Common myeloid progenitor, CD34-positive (primary cell): ENCODE measurements at regions not wholly inside any gene's neighbourhood (a gene's known extent, or its start where the extent isn't known, plus 50 kb on each side); places are given as distances from the start of the nearest gene placed in this dataset.

Source experiments
- CTCF ChIA-PET: fragments of 350-600 bp; sonication (Branson Sonifier 250); formaldehyde crosslinking; loops from one replicate; lab custom pipeline; 2021; ENCODE audit warnings: antibody characterized with exemption; lab: Charles Lee
- POLR2A ChIA-PET: fragments of 350-600 bp; sonication (Branson Sonifier 250); formaldehyde crosslinking; loops from one replicate; lab custom pipeline; 2021; ENCODE audit warnings: antibody characterized with exemption; lab: Charles Lee
- DNase-seq, 3 donors: peaks; one replicate each; pipeline versions ENCODE4 v3.0.0 to v3.0.0-alpha.2; 2013
- H3K27ac ChIP-seq, 2 experiments: 1 replicate in 1 of 2; 2 replicates in 1 of 2; pipeline ENCODE4 v1.7.0; 2013; ENCODE audit warnings: inconsistent platforms in 2 of 2, low read length in 2 of 2, mild to moderate bottlenecking in 2 of 2, low read depth in 1 of 2, moderate library complexity in 1 of 2; ENCODE audit not compliant: severe bottlenecking in 2 of 2, insufficient read depth in 1 of 2, poor library complexity in 1 of 2
- H3K27me3 ChIP-seq, 5 experiments: replicated peaks in 2 of 5; 1 replicate in 3 of 5; 2 replicates in 2 of 5; pipeline versions ENCODE4 v1.6.1 to v1.7.0; 2013; ENCODE audit warnings: low read length in 4 of 5, mild to moderate bottlenecking in 2 of 5, moderate library complexity in 2 of 5, inconsistent platforms in 1 of 5; ENCODE audit not compliant: insufficient read depth in 5 of 5, control insufficient read depth in 4 of 5
- H3K36me3 ChIP-seq, 4 experiments: 1 replicate in 2 of 4; 2 replicates in 2 of 4; pipeline versions ENCODE4 v1.6.1 to v1.7.0; 2013; ENCODE audit warnings: low read length in 3 of 4, control low read depth in 1 of 4, mild to moderate bottlenecking in 1 of 4; ENCODE audit not compliant: control insufficient read depth in 4 of 4, insufficient read depth in 4 of 4
- H3K4me1 ChIP-seq, 4 experiments: 1 replicate in 3 of 4; 2 replicates in 1 of 4; pipeline versions ENCODE4 v1.6.1 to v1.7.1; 2013; ENCODE audit warnings: low read length in 3 of 4, mild to moderate bottlenecking in 3 of 4, control low read depth in 1 of 4, inconsistent platforms in 1 of 4, moderate library complexity in 1 of 4; ENCODE audit not compliant: control insufficient read depth in 4 of 4, insufficient read depth in 4 of 4; ENCODE audit errors: control extremely low read depth in 1 of 4
- H3K4me3 ChIP-seq, 7 experiments: 1 replicate in 4 of 7; 2 replicates in 3 of 7; pipeline versions ENCODE4 v1.5.1 to v1.7.0; 2013; ENCODE audit warnings: mild to moderate bottlenecking in 7 of 7, low read length in 6 of 7, moderate library complexity in 6 of 7, inconsistent platforms in 2 of 7, low read depth in 2 of 7, control low read depth in 1 of 7; ENCODE audit not compliant: insufficient read depth in 4 of 7, control insufficient read depth in 1 of 7; ENCODE audit errors: extremely low read depth in 1 of 7
- H3K9me3 ChIP-seq, 5 experiments: 1 replicate in 4 of 5; 2 replicates in 1 of 5; pipeline versions ENCODE4 v1.6.1 to v1.7.1; 2013; ENCODE audit warnings: low read length in 4 of 5, mild to moderate bottlenecking in 2 of 5, inconsistent platforms in 1 of 5, low read depth in 1 of 5, moderate library complexity in 1 of 5; ENCODE audit not compliant: control insufficient read depth in 4 of 5, insufficient read depth in 2 of 5; ENCODE audit errors: control extremely low read depth in 1 of 5
- WGBS: methylation state at CpG from one replicate; pipeline ENCODE4 v1.1.5; 2013; ENCODE audit not compliant: insufficient coverage; 5-methylcytosine and 5-hydroxymethylcytosine counted together

DNA sequence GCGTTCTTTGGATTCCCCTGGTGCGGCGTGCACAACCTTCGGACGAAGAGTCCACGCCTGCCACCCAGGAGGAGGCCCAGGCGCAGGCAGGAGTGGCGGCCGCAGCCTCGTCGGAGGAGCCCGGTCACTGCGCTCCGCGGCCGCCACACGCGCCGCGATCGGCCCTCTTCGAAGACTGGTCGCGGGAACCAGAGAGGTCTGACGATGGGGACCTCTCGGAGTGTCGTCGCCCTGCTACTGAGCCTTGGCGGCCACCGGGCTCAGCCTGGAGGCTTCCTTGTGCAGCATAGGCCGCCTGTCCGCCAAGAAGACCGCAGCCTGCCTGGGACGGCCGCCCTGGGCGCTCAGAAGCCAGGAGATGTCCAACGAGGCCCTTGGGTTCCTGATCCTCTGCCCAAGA, 112.5 kb upstream of the SELENOP start:
- ChIA-PET CTCF (interaction anchor here (0.9 to 1.0 kb wide), 3 partner anchors 12 to 26 kb away, joined by 3 read pairs; no protein-coding TSS in a partner anchor), POLR2A (no interaction called here)
- no peak for DNase-seq
- Histone ChIP-seq H3K36me3 (no peaks in the 10 kb centered on the region), H3K4me1 (no peaks in the 10 kb centered on the region), H3K9me3 (peaks cover 0 to 5% (median 2%) of the 10 kb centered on the region in 5 experiments), H3K27ac (no peak overlapping the region), H3K27me3 (peaks cover 0 to 4% (median 0%) of the 10 kb centered on the region in 5 experiments), H3K4me3 (peak overlapping the region in 1 of 7 experiments; percentile 14)
- WGBS = 93% methylated on average over 21 of the region's 37 CpGs

DNA sequence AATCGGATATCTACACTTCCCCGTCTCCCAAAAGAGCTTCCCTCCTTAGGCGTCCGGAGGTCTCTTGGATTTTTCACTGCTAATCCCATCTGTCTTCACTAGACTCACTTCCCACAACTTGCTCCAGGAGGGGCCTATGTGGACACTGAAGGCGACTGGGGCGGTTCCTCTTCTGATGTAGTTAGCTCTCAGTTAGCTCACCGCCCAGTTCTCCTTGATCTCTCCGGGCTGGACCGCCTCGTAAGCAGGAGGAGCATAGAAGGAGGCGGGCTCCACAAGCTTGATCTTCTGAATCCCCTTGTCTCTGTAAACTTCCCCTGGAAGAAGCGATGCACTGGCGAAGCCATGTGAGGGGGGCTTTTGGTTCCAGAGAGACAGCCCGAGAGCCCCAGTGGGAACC, 112.0 kb upstream of the SELENOP start:
- Histone ChIP-seq H3K4me1 (no peaks in the 10 kb centered on the region), H3K36me3 (no peaks in the 10 kb centered on the region), H3K9me3 (peaks cover 0 to 5% (median 2%) of the 10 kb centered on the region in 5 experiments), H3K4me3 (peak overlapping the region in 1 of 7 experiments; percentile 14), H3K27ac (no peak overlapping the region), H3K27me3 (peaks cover 0 to 4% (median 0%) of the 10 kb centered on the region in 5 experiments)
- DNase-seq = no peak
- 87% methylated on average over 14 of the region's 14 CpGs for WGBS
- POLR2A ChIA-PET = no interaction called here
- CTCF ChIA-PET = interaction anchor here (0.9 to 1.4 kb wide), 5 partner anchors 12 to 26 kb away, joined by 3 to 5 read pairs (median 3); no protein-coding TSS in a partner anchor

DNA sequence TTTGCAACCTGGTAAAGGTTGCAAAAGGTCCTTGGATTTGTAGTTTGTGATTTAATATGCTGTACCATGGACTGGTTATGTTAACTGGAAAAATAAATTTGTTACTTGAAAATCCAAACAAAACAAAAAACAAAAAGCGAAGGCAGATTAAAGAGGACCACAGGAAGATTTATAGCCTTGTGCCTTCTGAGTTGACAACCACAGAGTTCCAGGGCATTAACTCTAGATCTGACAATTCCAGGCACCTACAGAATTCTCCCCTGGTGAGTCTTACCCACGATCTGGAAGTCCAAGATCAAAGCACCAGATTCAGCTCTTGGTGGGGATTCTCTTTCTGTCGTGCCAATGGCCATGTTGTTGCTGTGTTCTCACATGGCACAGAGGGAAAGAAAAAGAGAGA, 107.9 kb upstream of the SELENOP start:
- CTCF ChIA-PET = interaction anchor here (1.8 kb wide), 1 partner anchor 31 kb away, joined by 5 read pairs; no protein-coding TSS in a partner anchor
- no peaks in the 10 kb centered on the region for H3K4me1 ChIP-seq
- no peak overlapping the region for H3K27ac ChIP-seq
- H3K4me3 ChIP-seq = no peak overlapping the region
- POLR2A ChIA-PET = no interaction called here
- no peaks in the 10 kb centered on the region for H3K36me3 ChIP-seq
- 90% methylated on average over 1 of the region's 3 CpGs for WGBS
- peaks cover 0 to 5% (median 2%) of the 10 kb centered on the region in 5 experiments for H3K9me3 ChIP-seq
- no peak for DNase-seq
- peaks cover 0 to 2% (median 0%) of the 10 kb centered on the region in 5 experiments for H3K27me3 ChIP-seq

GRCh38 chr5:42915306-42915866, 103.7 kb upstream of the SELENOP start:
- no peaks in the 10 kb centered on the region for H3K9me3 ChIP-seq
- no peaks in the 10 kb centered on the region for H3K27me3 ChIP-seq
- H3K27ac ChIP-seq = no peak overlapping the region
- ChIA-PET POLR2A (no interaction called here), CTCF (interaction anchor here (1.2 to 2.9 kb wide), 2 partner anchors 12 to 27 kb away, joined by 3 to 10 read pairs; no protein-coding TSS in a partner anchor)
- no peaks in the 10 kb centered on the region for H3K36me3 ChIP-seq
- no peaks in the 10 kb centered on the region for H3K4me1 ChIP-seq
- 96% methylated on average over 23 of the region's 23 CpGs for WGBS
- no peak for DNase-seq
- no peak overlapping the region for H3K4me3 ChIP-seq

DNA sequence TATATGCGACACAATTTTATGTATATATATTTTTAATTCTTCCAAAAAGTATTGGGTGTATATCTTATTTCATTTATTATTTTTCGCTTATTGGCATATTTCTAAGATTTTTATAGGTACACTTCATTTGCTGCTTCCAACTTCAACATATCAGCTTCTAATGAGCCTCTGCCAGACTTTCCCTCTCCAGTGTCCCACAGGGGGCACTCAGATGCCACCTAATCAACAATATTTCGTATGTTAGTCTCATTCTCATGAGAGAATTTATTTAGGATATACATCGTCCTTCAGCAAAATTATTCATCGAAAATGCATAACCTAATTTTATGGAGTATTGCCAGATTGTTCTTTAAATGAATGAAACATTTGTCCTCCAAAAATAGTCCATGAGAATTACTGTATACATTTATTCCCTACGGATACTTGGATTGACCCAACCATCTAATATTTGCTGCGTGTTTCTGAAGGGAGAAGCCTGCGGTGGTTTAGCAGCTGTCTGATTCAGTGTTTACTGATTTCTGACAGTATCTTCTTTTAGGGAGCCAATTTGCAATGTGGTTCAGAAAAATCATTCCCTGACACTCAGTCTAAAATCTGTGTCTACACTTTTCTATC, 100.6 kb upstream of the SELENOP start:
- H3K27ac ChIP-seq = no peak overlapping the region
- WGBS = 90% methylated on average over 3 of the region's 8 CpGs
- no peaks in the 10 kb centered on the region for H3K9me3 ChIP-seq
- no peak overlapping the region for H3K4me3 ChIP-seq
- H3K36me3 ChIP-seq = no peaks in the 10 kb centered on the region
- CTCF ChIA-PET = interaction anchor here (0.6 to 5.0 kb wide), 28 partner anchors 10 to 572 kb away, joined by 3 to 35 read pairs (median 6); partner anchors contain the start of gene TMEM267
- peak; percentile 72 to 85 (median 79) for DNase-seq
- H3K27me3 ChIP-seq = peaks cover 0 to 2% (median 0%) of the 10 kb centered on the region in 5 experiments
- POLR2A ChIA-PET = interaction anchor here (0.6 to 1.2 kb wide), 3 partner anchors 38 to 152 kb away, joined by 3 to 5 read pairs (median 3); no protein-coding TSS in a partner anchor
- H3K4me1 ChIP-seq = peaks cover 0 to 7% (median 6%) of the 10 kb centered on the region in 4 experiments

- CTCF ChIA-PET = interaction anchor here (0.7 to 5.0 kb wide), 22 partner anchors 14 to 575 kb away, joined by 3 to 22 read pairs (median 4); partner anchors contain the start of gene TMEM267
- Histone ChIP-seq H3K4me3 (peak overlapping the region; percentile 1 to 88 (median 72)), H3K27ac (no peak overlapping the region), H3K36me3 (no peaks in the 10 kb centered on the region), H3K4me1 (peaks cover 0 to 7% (median 6%) of the 10 kb centered on the region in 4 experiments), H3K9me3 (no peaks in the 10 kb centered on the region), H3K27me3 (peaks cover 0 to 12% (median 5%) of the 10 kb centered on the region in 5 experiments)
- DNase-seq = peak; percentile 87 to 91 (median 90)
- 2% methylated on average over 18 of the region's 30 CpGs for WGBS
- POLR2A ChIA-PET = interaction anchor here (0.6 to 1.4 kb wide), 3 partner anchors 40 to 213 kb away, joined by 3 to 5 read pairs (median 3); no protein-coding TSS in a partner anchor
These were observed 97.1 kb upstream of the SELENOP start for GRCh38 chr5:42908509-42909488.
